ENCODE measurements at regions not wholly inside any gene's neighbourhood (a gene's known extent, or its start where the extent isn't known, plus 50 kb on each side); places are given as distances from the start of the nearest gene placed in this dataset.

DNA sequence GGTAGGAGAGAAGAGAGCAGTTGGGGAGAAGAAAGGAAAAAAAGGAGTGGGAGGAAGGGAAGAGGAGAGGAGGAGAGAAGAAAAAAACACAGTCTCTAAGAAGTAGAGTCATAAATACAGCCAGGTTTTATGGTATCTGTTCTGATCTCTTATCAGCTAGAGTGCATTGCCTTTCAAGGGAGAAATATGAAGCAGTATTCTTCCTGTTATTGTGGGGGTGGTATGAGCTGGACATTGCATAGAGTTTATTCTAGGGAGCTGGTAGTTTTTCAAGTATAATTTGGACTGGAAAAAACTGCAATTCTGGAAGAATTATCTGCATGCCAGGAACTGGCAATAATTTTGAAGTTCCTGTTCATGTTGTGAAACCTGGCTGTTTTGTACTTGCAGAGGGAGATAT, 54.9 kb upstream of the TAB3 start:
- DNase-seq (ENCODE audit: low spot score), result no peak
- no peaks in the 10 kb centered on the region for H3K9me3 ChIP-seq (ENCODE audit: low read depth)
- H3K4me2 ChIP-seq, result peak overlapping the region; percentile 26
- no peaks in the 10 kb centered on the region for H3K27me3 ChIP-seq
- TF ChIP-seq EZH2 (IDR thresholded peaks at IDR 0.05; ENCODE audit: borderline replicate concordance) (no peak), EZH2phosphoT487 (IDR thresholded peaks at IDR 0.05; ENCODE audit: low read depth, severe bottlenecking, unreplicated experiment) (no peak)
- TF ChIP-seq, protein P1, sequence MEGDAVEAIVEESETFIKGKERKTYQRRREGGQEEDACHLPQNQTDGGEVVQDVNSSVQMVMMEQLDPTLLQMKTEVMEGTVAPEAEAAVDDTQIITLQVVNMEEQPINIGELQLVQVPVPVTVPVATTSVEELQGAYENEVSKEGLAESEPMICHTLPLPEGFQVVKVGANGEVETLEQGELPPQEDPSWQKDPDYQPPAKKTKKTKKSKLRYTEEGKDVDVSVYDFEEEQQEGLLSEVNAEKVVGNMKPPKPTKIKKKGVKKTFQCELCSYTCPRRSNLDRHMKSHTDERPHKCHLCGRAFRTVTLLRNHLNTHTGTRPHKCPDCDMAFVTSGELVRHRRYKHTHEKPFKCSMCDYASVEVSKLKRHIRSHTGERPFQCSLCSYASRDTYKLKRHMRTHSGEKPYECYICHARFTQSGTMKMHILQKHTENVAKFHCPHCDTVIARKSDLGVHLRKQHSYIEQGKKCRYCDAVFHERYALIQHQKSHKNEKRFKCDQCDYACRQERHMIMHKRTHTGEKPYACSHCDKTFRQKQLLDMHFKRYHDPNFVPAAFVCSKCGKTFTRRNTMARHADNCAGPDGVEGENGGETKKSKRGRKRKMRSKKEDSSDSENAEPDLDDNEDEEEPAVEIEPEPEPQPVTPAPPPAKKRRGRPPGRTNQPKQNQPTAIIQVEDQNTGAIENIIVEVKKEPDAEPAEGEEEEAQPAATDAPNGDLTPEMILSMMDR (IDR thresholded peaks at IDR 0.05; ENCODE audit: poor library complexity), result no peak
- no peak overlapping the region for H2AFZ ChIP-seq
- H3K36me3 ChIP-seq (replicated peaks; ENCODE audit: insufficient read depth, low read depth), result no peaks in the 10 kb centered on the region
- H3K9me2 ChIP-seq (replicated peaks; ENCODE audit: insufficient read depth), result no peaks in the 10 kb centered on the region
- H3K27ac ChIP-seq, result peak overlapping the region; percentile 83
- H4K20me1 ChIP-seq (ENCODE audit: insufficient read depth, poor library complexity, severe bottlenecking), result no peaks in the 10 kb centered on the region
- no peaks in the 10 kb centered on the region for H3K79me2 ChIP-seq
- no peak overlapping the region for H3K4me3 ChIP-seq
- no peaks in the 10 kb centered on the region for H3K4me1 ChIP-seq (ENCODE audit: insufficient read depth)

DNA sequence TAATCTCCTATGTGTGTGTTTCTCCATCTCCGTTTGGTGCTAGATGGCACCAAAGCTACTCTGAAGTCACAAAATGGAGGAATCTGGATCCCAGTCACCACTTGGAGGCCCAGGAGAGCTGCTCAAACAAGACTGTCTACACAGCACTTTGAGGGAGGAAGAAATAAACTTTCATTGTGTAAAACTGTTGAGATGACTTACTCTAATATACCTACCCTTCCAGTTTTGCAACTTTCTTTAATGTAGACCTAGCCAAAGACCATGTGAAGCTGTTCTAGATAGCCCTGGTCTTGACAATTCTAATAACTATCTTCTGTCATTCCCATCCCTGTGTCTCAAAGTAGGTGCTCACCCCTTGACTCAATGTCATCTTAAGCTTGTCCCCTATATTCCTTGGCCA, 52.8 kb upstream of the TAB3 start:
- TF ChIP-seq EZH2phosphoT487 (IDR thresholded peaks at IDR 0.05; ENCODE audit: low read depth, severe bottlenecking, unreplicated experiment), result no peak
- no peak for TF ChIP-seq EZH2 (IDR thresholded peaks at IDR 0.05; ENCODE audit: borderline replicate concordance)
- TF ChIP-seq, protein P1 (IDR thresholded peaks at IDR 0.05; ENCODE audit: poor library complexity), result no peak
- H3K27ac ChIP-seq, result no peak overlapping the region
- H3K4me3 ChIP-seq, result no peak overlapping the region
- no peaks in the 10 kb centered on the region for H3K27me3 ChIP-seq
- no peak overlapping the region for H2AFZ ChIP-seq
- H3K79me2 ChIP-seq, result no peaks in the 10 kb centered on the region
- H3K9me2 ChIP-seq (replicated peaks; ENCODE audit: insufficient read depth), result no peaks in the 10 kb centered on the region
- no peak overlapping the region for H3K4me2 ChIP-seq
- no peaks in the 10 kb centered on the region for H4K20me1 ChIP-seq (ENCODE audit: insufficient read depth, poor library complexity, severe bottlenecking)
- no peaks in the 10 kb centered on the region for H3K36me3 ChIP-seq (replicated peaks; ENCODE audit: insufficient read depth, low read depth)
- WGBS (ENCODE audit: low lambda C conversion rate, missing lambda C conversion rate), result 67% methylated on average over 1 of the region's 1 CpG
- DNase-seq (ENCODE audit: low spot score), result no peak
- no peaks in the 10 kb centered on the region for H3K9me3 ChIP-seq (ENCODE audit: low read depth)
- H3K4me1 ChIP-seq (ENCODE audit: insufficient read depth), result no peaks in the 10 kb centered on the region

DNA sequence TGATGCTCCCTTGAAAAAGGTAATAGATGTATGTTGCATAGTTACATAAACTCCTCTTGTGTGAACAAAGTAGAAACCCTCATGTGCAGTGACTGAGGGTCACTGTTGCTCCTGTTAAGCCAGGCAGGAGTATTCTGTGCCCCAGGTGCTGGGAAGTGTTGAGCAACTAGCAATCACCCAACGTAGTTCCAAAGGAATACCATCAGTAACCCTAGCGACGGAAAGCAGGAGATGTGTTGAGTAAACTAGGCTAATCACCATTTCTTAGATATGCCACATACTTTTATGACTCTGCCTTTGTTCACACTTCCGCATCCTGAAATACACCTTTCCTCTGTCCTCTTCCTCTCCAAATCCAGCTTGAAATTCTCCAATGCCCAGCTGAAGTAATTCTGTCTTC, 50.9 kb upstream of the TAB3 start:
- H3K27ac ChIP-seq, result peak overlapping the region; percentile 32
- DNase-seq (ENCODE audit: low spot score), result peak; percentile 53
- 61% methylated on average over 4 of the region's 4 CpGs for WGBS (ENCODE audit: low lambda C conversion rate, missing lambda C conversion rate)

More for the DNA sequence above, 50.9 kb upstream of the TAB3 start:
- Histone ChIP-seq H4K20me1 (ENCODE audit: insufficient read depth, poor library complexity, severe bottlenecking) (no peaks in the 10 kb centered on the region), H3K4me3 (no peak overlapping the region), H3K27me3 (no peaks in the 10 kb centered on the region), H3K9me2 (replicated peaks; ENCODE audit: insufficient read depth) (no peaks in the 10 kb centered on the region), H3K79me2 (no peaks in the 10 kb centered on the region), H3K36me3 (replicated peaks; ENCODE audit: insufficient read depth, low read depth) (no peaks in the 10 kb centered on the region), H3K4me1 (ENCODE audit: insufficient read depth) (no peaks in the 10 kb centered on the region), H3K4me2 (no peak overlapping the region), H3K9me3 (ENCODE audit: low read depth) (no peaks in the 10 kb centered on the region), H2AFZ (no peak overlapping the region)
- TF ChIP-seq, protein P1 (IDR thresholded peaks at IDR 0.05; ENCODE audit: poor library complexity), result no peak
- no peak for TF ChIP-seq EZH2phosphoT487 (IDR thresholded peaks at IDR 0.05; ENCODE audit: low read depth, severe bottlenecking, unreplicated experiment)
- TF ChIP-seq EZH2 (IDR thresholded peaks at IDR 0.05; ENCODE audit: borderline replicate concordance), result no peak

All from hepatocyte (in vitro differentiated cells).